Liver (tissue), 3 donors: ENCODE measurements at regions not wholly inside any gene's neighbourhood (a gene's known extent, or its start where the extent isn't known, plus 50 kb on each side); places are given as distances from the start of the nearest gene placed in this dataset.

ENCODE experiments used
- HNF4G ChIP-seq: IDR thresholded peaks from 2 replicates; pipeline ENCODE4 v1.6.1; 2016; ENCODE audit warnings: antibody characterized with exemption
- JUND ChIP-seq, 2 donors: IDR thresholded peaks; 2 replicates each; pipeline ENCODE4 v1.6.1; 2016; ENCODE audit warnings: antibody characterized with exemption in 2 of 2
- MAX ChIP-seq: IDR thresholded peaks from 2 replicates; pipeline ENCODE4 v1.6.1; 2016; ENCODE audit warnings: antibody characterized with exemption
- YY1 ChIP-seq: IDR thresholded peaks from 2 replicates; pipeline ENCODE4 v1.6.1; 2016; ENCODE audit warnings: antibody characterized with exemption, mild to moderate bottlenecking
- ZBTB33 ChIP-seq: IDR thresholded peaks from 2 replicates; pipeline ENCODE4 v1.6.1; 2016; ENCODE audit warnings: antibody characterized with exemption
- TF ChIP-seq, protein P1 (sequence below): fragments of 150-350 bp; IDR thresholded peaks from 2 replicates; pipeline ENCODE4 v1.5.1; 2017; ENCODE audit warnings: improper control_type of control experiment, low read depth, low read length; ENCODE audit not compliant: missing input control
- donor health status: healthy.
- donor health status: healthy.

GRCh38 chr12:123095078-123095881 lies 55.6 kb downstream of the PITPNM2 start:
- TF ChIP-seq, protein P1, sequence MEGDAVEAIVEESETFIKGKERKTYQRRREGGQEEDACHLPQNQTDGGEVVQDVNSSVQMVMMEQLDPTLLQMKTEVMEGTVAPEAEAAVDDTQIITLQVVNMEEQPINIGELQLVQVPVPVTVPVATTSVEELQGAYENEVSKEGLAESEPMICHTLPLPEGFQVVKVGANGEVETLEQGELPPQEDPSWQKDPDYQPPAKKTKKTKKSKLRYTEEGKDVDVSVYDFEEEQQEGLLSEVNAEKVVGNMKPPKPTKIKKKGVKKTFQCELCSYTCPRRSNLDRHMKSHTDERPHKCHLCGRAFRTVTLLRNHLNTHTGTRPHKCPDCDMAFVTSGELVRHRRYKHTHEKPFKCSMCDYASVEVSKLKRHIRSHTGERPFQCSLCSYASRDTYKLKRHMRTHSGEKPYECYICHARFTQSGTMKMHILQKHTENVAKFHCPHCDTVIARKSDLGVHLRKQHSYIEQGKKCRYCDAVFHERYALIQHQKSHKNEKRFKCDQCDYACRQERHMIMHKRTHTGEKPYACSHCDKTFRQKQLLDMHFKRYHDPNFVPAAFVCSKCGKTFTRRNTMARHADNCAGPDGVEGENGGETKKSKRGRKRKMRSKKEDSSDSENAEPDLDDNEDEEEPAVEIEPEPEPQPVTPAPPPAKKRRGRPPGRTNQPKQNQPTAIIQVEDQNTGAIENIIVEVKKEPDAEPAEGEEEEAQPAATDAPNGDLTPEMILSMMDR = no peak
- TF ChIP-seq HNF4G (no peak), MAX (no peak), JUND (IDR thresholded peaks at IDR 0.05) (no peak), YY1 (no peak), ZBTB33 (no peak)
